OCI-LY7 (cell line): ENCODE measurements at regions not wholly inside any gene's neighbourhood (a gene's known extent, or its start where the extent isn't known, plus 50 kb on each side); places are given as distances from the start of the nearest gene placed in this dataset.

Experiments
- BruUV-seq: library from RNA; stranded (reverse); fragments of 400-500 nt; replicated peaks from 2 replicates; lab custom pipeline; 2021; lab: Mats Ljungman, UMichigan
- CTCF ChIA-PET: fragments of 300-600 bp; sonication (Branson Sonifier 250); formaldehyde crosslinking; loops from one replicate; lab custom pipeline; 2022; ENCODE audit warnings: antibody characterized with exemption; ENCODE audit not compliant: unreplicated experiment; lab: Charles Lee
- POLR2A ChIA-PET: fragments of 300-600 bp; sonication (Branson Sonifier 250); formaldehyde crosslinking; loops from one replicate; lab custom pipeline; 2022; ENCODE audit warnings: antibody characterized with exemption; lab: Charles Lee
- DNase-seq: peaks from one replicate; pipeline ENCODE4 v3.0.0-alpha.2; 2015; ENCODE audit warnings: low spot score
- H2AFZ ChIP-seq: fragments of 200-600 bp; sonication (generic), shearing (Covaris generic); 2 replicates; pipeline ENCODE4 v1.6.1; 2014; ENCODE audit warnings: mild to moderate bottlenecking, antibody characterized with exemption, low read length, moderate library complexity
- H3K27ac ChIP-seq: fragments of 200-600 bp; sonication (generic); 2 replicates; pipeline ENCODE4 v1.5.1; 2014; ENCODE audit warnings: mixed run types, low read depth, mild to moderate bottlenecking, moderate library complexity, low read length, inconsistent platforms; ENCODE audit not compliant: poor library complexity, severe bottlenecking
- H3K36me3 ChIP-seq: fragments of 200-600 bp; sonication (generic); 2 replicates; pipeline ENCODE4 v1.6.1; 2014; ENCODE audit warnings: mild to moderate bottlenecking, antibody characterized with exemption, low read length, moderate library complexity, mixed read lengths; ENCODE audit not compliant: insufficient read depth
- H3K4me1 ChIP-seq: fragments of 200-600 bp; sonication (generic); 2 replicates; pipeline ENCODE4 v1.5.1; 2014; ENCODE audit warnings: mild to moderate bottlenecking, low read length; ENCODE audit not compliant: insufficient read depth, poor library complexity, severe bottlenecking
- H3K4me2 ChIP-seq: fragments of 200-600 bp; sonication (generic); 2 replicates; pipeline ENCODE4 v1.6.1; 2014; ENCODE audit warnings: mild to moderate bottlenecking, low read length
- H3K4me3 ChIP-seq: fragments of 200-600 bp; sonication (generic); 2 replicates; pipeline ENCODE4 v1.5.1; 2014; ENCODE audit warnings: mild to moderate bottlenecking, low read depth, low read length; ENCODE audit not compliant: poor library complexity, severe bottlenecking
- H3K79me2 ChIP-seq: fragments of 200-600 bp; sonication (generic); 2 replicates; pipeline ENCODE4 v1.6.1; 2016; ENCODE audit warnings: low read depth, mild to moderate bottlenecking, low read length, moderate library complexity, mixed read lengths; ENCODE audit not compliant: insufficient read depth
- H3K9me2 ChIP-seq: fragments of 200-600 bp; sonication (generic); 2 replicates; pipeline ENCODE4 v1.6.1; 2016; ENCODE audit warnings: mild to moderate bottlenecking, low read length, mixed read lengths; ENCODE audit not compliant: insufficient read depth
- H3K9me3 ChIP-seq: fragments of 200-600 bp; sonication (generic); 2 replicates; pipeline ENCODE4 v1.6.1; 2014; ENCODE audit warnings: mild to moderate bottlenecking, mixed run types, low read length, mixed read lengths
- H4K20me1 ChIP-seq: fragments of 200-600 bp; sonication (generic); 2 replicates; pipeline ENCODE4 v1.6.1; 2014; ENCODE audit warnings: mild to moderate bottlenecking, antibody characterized with exemption, low read length, moderate library complexity, mixed read lengths; ENCODE audit not compliant: insufficient read depth
- EZH2phosphoT487 ChIP-seq: fragments of 200-600 bp; sonication (generic); IDR thresholded peaks from 2 replicates; pipeline ENCODE4 v1.6.1; 2018; ENCODE audit warnings: low read depth, borderline replicate concordance, mild to moderate bottlenecking, mixed run types, antibody characterized with exemption, low read length, moderate library complexity, mixed read lengths
- intact Hi-C: fragments of 100-400 bp; cut with micrococcal nuclease; formaldehyde crosslinking; loops from one replicate; pipeline ENCODE4 v1.10.0; 2022; ENCODE audit not compliant: unreplicated experiment
- TF ChIP-seq, protein P1 (sequence below): fragments of 200-600 bp; sonication (generic); conservative IDR thresholded peaks from 2 replicates; pipeline ENCODE4 v1.5.1; 2014; ENCODE audit warnings: mild to moderate bottlenecking, antibody characterized with exemption, low read length, moderate library complexity, mixed read lengths

DNA sequence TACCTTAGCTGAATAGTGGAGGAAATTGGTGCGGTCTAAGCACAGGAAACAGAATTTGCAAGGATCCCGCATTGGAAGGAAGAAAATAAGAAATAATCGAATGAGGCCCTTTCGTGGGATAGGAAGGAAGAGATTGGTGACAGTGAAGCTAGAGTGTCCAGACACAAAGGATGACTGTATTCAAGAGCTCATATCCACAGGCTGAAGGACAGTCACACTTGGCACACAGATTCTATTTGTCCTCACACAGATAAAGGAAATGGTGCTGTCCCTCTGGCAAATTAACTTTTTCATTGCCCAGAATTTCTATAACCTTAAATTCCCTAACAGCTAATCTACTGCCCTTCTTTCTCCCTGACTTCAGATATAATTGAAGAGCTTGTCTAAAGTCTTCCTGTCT, 2188.9 kb upstream of the TENM3 start:
- intact Hi-C loops: no loop called here
- POLR2A ChIA-PET: interaction anchor here (0.6 to 1.4 kb wide), 3 partner anchors 18 to 79 kb away, joined by 3 read pairs; no protein-coding TSS in a partner anchor

DNA sequence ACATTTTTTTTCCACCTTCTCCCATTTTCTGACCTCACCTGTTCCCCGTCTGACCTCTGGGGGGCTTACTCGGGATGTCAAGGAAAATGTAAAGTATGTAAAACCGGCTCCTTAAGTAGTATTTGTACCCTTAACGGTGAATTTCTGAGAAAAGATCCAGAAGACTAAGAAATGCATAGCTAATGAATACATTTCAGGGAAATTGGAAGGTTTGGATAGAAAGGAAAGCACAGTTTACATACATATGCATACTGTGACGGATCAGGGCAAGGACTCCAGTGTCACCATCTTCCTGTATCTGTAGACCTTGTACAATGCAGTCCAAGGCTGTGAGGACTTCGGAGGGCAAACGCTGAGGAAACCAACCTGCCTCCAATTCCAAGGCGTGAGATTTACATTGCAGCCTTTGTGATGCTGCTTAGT, 2185.9 kb upstream of the TENM3 start:
- ChIA-PET POLR2A (no interaction called here), CTCF (no interaction called here)
- H3K9me2 ChIP-seq: no peaks in the 10 kb centered on the region
- no TSS peak for BruUV-seq
- no peaks in the 10 kb centered on the region for H3K36me3 ChIP-seq
- H3K4me3 ChIP-seq: no peak overlapping the region
- TF ChIP-seq EZH2phosphoT487: no peak
- TF ChIP-seq, protein P1, sequence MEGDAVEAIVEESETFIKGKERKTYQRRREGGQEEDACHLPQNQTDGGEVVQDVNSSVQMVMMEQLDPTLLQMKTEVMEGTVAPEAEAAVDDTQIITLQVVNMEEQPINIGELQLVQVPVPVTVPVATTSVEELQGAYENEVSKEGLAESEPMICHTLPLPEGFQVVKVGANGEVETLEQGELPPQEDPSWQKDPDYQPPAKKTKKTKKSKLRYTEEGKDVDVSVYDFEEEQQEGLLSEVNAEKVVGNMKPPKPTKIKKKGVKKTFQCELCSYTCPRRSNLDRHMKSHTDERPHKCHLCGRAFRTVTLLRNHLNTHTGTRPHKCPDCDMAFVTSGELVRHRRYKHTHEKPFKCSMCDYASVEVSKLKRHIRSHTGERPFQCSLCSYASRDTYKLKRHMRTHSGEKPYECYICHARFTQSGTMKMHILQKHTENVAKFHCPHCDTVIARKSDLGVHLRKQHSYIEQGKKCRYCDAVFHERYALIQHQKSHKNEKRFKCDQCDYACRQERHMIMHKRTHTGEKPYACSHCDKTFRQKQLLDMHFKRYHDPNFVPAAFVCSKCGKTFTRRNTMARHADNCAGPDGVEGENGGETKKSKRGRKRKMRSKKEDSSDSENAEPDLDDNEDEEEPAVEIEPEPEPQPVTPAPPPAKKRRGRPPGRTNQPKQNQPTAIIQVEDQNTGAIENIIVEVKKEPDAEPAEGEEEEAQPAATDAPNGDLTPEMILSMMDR: peak; percentile 68
- H3K9me3 ChIP-seq: no peaks in the 10 kb centered on the region
- H3K27ac ChIP-seq: no peak overlapping the region
- no peaks in the 10 kb centered on the region for H4K20me1 ChIP-seq
- intact Hi-C loops: no loop called here
- no peak for DNase-seq
- H3K79me2 ChIP-seq: no peaks in the 10 kb centered on the region
- H3K4me1 ChIP-seq: no peaks in the 10 kb centered on the region
- H3K4me2 ChIP-seq: no peak overlapping the region
- peak overlapping the region; percentile 2; the same call in 1 of the 2 replicates for H2AFZ ChIP-seq

More for the DNA sequence above, 2188.9 kb upstream of the TENM3 start:
- Histone ChIP-seq H3K4me3 (no peak overlapping the region), H2AFZ (no peak overlapping the region), H4K20me1 (no peaks in the 10 kb centered on the region), H3K27ac (no peak overlapping the region), H3K36me3 (no peaks in the 10 kb centered on the region), H3K79me2 (no peaks in the 10 kb centered on the region), H3K4me2 (no peak overlapping the region), H3K9me2 (no peaks in the 10 kb centered on the region), H3K4me1 (no peaks in the 10 kb centered on the region), H3K9me3 (no peaks in the 10 kb centered on the region)
- no peak for TF ChIP-seq EZH2phosphoT487
- TF ChIP-seq, protein P1: no peak
- CTCF ChIA-PET: no interaction called here
- no peak for DNase-seq
- no TSS peak for BruUV-seq

DNA sequence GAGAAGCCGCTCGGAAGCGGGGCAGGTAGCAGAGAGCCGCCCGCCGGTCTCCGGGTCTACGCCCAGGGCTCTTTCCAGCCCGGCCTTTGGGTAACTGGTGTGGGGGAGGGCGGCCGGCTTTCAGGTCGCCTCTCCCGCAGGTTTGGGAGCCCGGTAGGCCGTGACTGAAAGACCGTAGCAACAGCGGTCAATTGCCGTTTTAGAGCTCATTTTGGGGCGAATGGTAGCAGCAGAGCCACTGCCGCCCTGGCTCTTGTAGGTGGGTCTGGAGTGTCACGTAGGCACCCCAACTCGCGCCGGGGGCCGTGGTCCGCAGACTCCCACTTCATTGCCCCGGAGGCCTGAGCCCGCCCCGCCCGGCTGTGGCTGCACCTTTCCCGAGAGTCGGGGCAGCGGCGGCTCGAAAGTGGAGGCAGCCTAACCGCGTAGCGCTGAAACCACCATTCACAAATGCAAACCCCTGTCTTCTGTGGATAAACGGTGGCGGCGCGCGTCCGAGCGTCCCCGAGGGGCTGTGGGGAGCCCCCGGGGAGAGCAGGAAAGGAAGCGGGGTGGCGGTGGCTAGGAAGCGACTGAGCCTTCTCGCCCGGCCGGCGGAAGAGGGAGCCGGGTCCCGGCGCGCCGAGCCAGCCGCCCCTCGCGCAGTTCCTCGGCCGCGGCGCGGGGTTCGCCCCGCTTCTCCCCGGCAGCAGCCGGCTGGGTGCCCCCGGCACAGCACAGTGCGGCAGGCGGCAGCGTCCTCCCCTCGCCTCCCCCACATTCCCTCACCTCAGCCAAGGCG, 2185.1 kb upstream of the TENM3 start:
- ChIA-PET CTCF (no interaction called here), POLR2A (no interaction called here)
- Histone ChIP-seq H3K4me3 (no peak overlapping the region), H4K20me1 (no peaks in the 10 kb centered on the region), H3K9me2 (no peaks in the 10 kb centered on the region), H3K9me3 (no peaks in the 10 kb centered on the region), H3K79me2 (no peaks in the 10 kb centered on the region), H3K27ac (no peak overlapping the region), H2AFZ (no peak overlapping the region), H3K36me3 (no peaks in the 10 kb centered on the region), H3K4me1 (no peaks in the 10 kb centered on the region), H3K4me2 (no peak overlapping the region)
- TF ChIP-seq, protein P1: no peak
- no TSS peak for BruUV-seq
- DNase-seq: no peak
- intact Hi-C loops: no loop called here
